Fibroblast of lung (primary cell): ENCODE measurements at regions not wholly inside any gene's neighbourhood (a gene's known extent, or its start where the extent isn't known, plus 50 kb on each side); places are given as distances from the start of the nearest gene placed in this dataset.
A peak's percentile ranks its signal among the peaks of the same experiment; 100 is the strongest.

Source experiments
- DNase-seq, 2 donors: peaks; one replicate each; pipeline versions ENCODE4 v3.0.0 to v3.0.0-alpha.2; 2010; ENCODE audit warnings: low read depth in 2 of 2
- H2AFZ ChIP-seq: 2 replicates; pipeline ENCODE4 v1.5.1; 2012; ENCODE audit warnings: low read length, control low read depth, inconsistent platforms
- H3K27ac ChIP-seq: 2 replicates; pipeline ENCODE4 v1.5.1; 2011; ENCODE audit warnings: low read length, control low read depth; ENCODE audit not compliant: insufficient read depth
- H3K27me3 ChIP-seq: 2 replicates; pipeline ENCODE4 v1.5.1; 2011; ENCODE audit warnings: mild to moderate bottlenecking, low read length; ENCODE audit not compliant: control insufficient read depth, insufficient read depth
- H3K36me3 ChIP-seq: 2 replicates; pipeline ENCODE4 v1.5.1; 2011; ENCODE audit warnings: low read length; ENCODE audit not compliant: control insufficient read depth, insufficient read depth
- H3K4me1 ChIP-seq: 2 replicates; pipeline ENCODE4 v1.5.1; 2011; ENCODE audit warnings: low read length; ENCODE audit not compliant: control insufficient read depth, insufficient read depth; ENCODE audit errors: extremely low read depth
- H3K4me2 ChIP-seq: 2 replicates; pipeline ENCODE4 v1.5.1; 2011; ENCODE audit warnings: low read length, control low read depth; ENCODE audit not compliant: insufficient read depth; ENCODE audit errors: extremely low read depth
- H3K4me3 ChIP-seq, 4 experiments: fragments of 200-600 bp in 1 of 4; sonication (generic) in 1 of 4; replicated peaks in 1 of 4; 2 replicates each; pipeline ENCODE4 v1.5.1; 2011 to 2016; ENCODE audit warnings: low read length in 4 of 4, low read depth in 3 of 4, mild to moderate bottlenecking in 3 of 4, control low read depth in 2 of 4, inconsistent platforms in 1 of 4, mixed read lengths in 1 of 4; ENCODE audit not compliant: insufficient read depth in 1 of 4; ENCODE audit errors: control extremely low read depth in 1 of 4
- H3K79me2 ChIP-seq: 2 replicates; pipeline ENCODE4 v1.5.1; 2012; ENCODE audit warnings: mild to moderate bottlenecking, low read length, inconsistent platforms; ENCODE audit not compliant: control insufficient read depth, insufficient read depth
- H3K9ac ChIP-seq: 2 replicates; pipeline ENCODE4 v1.5.1; 2011; ENCODE audit warnings: mild to moderate bottlenecking, low read length, control low read depth; ENCODE audit not compliant: insufficient read depth
- H3K9me3 ChIP-seq: 2 replicates; pipeline ENCODE4 v1.5.1; 2012; ENCODE audit warnings: low read depth, low read length; ENCODE audit not compliant: control insufficient read depth, insufficient read depth
- H4K20me1 ChIP-seq: 2 replicates; pipeline ENCODE4 v1.5.1; 2011; ENCODE audit warnings: low read length; ENCODE audit not compliant: control insufficient read depth, insufficient read depth; ENCODE audit errors: extremely low read depth
- CTCF ChIP-seq, 2 donors: IDR thresholded peaks in 1 of 2; conservative IDR thresholded peaks in 1 of 2; 1 replicate in 1 of 2; 2 replicates in 1 of 2; pipeline ENCODE4 v1.5.1; 2011 to 2012; ENCODE audit warnings: low read length in 2 of 2, control low read depth in 1 of 2, inconsistent platforms in 1 of 2, low read depth in 1 of 2, mild to moderate bottlenecking in 1 of 2
- EZH2 ChIP-seq: IDR thresholded peaks from 2 replicates; pipeline ENCODE4 v1.5.1; 2012; ENCODE audit warnings: low read length, control low read depth, mild to moderate bottlenecking; ENCODE audit errors: missing control alignments

GRCh38 chr6:169071394-169071793 is 182.3 kb downstream of the THBS2 start:
- no peak for DNase-seq
- H3K4me2 ChIP-seq, result peak overlapping the region; percentile 41
- peak overlapping the region; percentile 53 for H3K27ac ChIP-seq
- H3K9ac ChIP-seq, result no peak overlapping the region
- no peaks in the 10 kb centered on the region for H3K79me2 ChIP-seq
- no peaks in the 10 kb centered on the region for H4K20me1 ChIP-seq
- H3K27me3 ChIP-seq, result no peaks in the 10 kb centered on the region
- TF ChIP-seq EZH2 (no peak), CTCF (conservative IDR thresholded peaks at IDR 0.05 in 1 of 2, IDR thresholded peaks at IDR 0.05 in 1 of 2; ENCODE audit: low read depth in 1 of 2, low read length in 2 of 2) (no peak)
- no peak overlapping the region for H3K4me3 ChIP-seq
- H3K4me1 ChIP-seq, result peaks cover 18% of the 10 kb centered on the region
- H3K36me3 ChIP-seq, result no peaks in the 10 kb centered on the region
- no peak overlapping the region for H2AFZ ChIP-seq
- no peaks in the 10 kb centered on the region for H3K9me3 ChIP-seq

GRCh38 chr6:169070506-169071176 is 183.0 kb downstream of the THBS2 start:
- Histone ChIP-seq H3K4me1 (peaks cover 17% of the 10 kb centered on the region), H3K4me3 (peak overlapping the region in 1 of 4 experiments; percentile 39), H3K36me3 (no peaks in the 10 kb centered on the region), H3K27ac (peak overlapping the region; percentile 72), H3K9me3 (no peaks in the 10 kb centered on the region), H4K20me1 (no peaks in the 10 kb centered on the region), H3K4me2 (peak overlapping the region; percentile 57), H3K9ac (no peak overlapping the region), H3K27me3 (no peaks in the 10 kb centered on the region), H2AFZ (no peak overlapping the region), H3K79me2 (no peaks in the 10 kb centered on the region)
- TF ChIP-seq EZH2 (no peak), CTCF (conservative IDR thresholded peaks at IDR 0.05 in 1 of 2, IDR thresholded peaks at IDR 0.05 in 1 of 2; ENCODE audit: low read depth in 1 of 2, low read length in 2 of 2) (peak; percentile 16 to 44)
- peak; percentile 100 for DNase-seq

GRCh38 chr6:169069356-169069755 is 184.3 kb downstream of the THBS2 start:
- Histone ChIP-seq H4K20me1 (no peaks in the 10 kb centered on the region), H3K79me2 (no peaks in the 10 kb centered on the region), H3K9me3 (no peaks in the 10 kb centered on the region), H3K4me1 (peaks cover 11% of the 10 kb centered on the region), H2AFZ (no peak overlapping the region), H3K9ac (no peak overlapping the region), H3K36me3 (no peaks in the 10 kb centered on the region), H3K4me2 (no peak overlapping the region), H3K4me3 (no peak overlapping the region), H3K27ac (no peak overlapping the region), H3K27me3 (no peaks in the 10 kb centered on the region)
- peak in 1 of 2 donors; percentile 84 for DNase-seq
- TF ChIP-seq CTCF (conservative IDR thresholded peaks at IDR 0.05 in 1 of 2, IDR thresholded peaks at IDR 0.05 in 1 of 2; ENCODE audit: low read depth in 1 of 2, low read length in 2 of 2), result no peak
- TF ChIP-seq EZH2, result no peak
